Transverse colon (tissue), 3 donors: ENCODE measurements at regions not wholly inside any gene's neighbourhood (a gene's known extent, or its start where the extent isn't known, plus 50 kb on each side); places are given as distances from the start of the nearest gene placed in this dataset.

ENCODE experiments used
- POLR2A ChIP-seq: fragments of 450-650 bp; IDR thresholded peaks from one replicate; pipeline ENCODE4 v1.6.1; 2016; ENCODE audit warnings: antibody characterized with exemption, mild to moderate bottlenecking, moderate library complexity
- TF ChIP-seq, protein P1 (sequence below), 5 experiments: fragments of 200-600 bp in 3 of 5; fragments of 450-650 bp in 2 of 5; sonication (generic) in 3 of 5; IDR thresholded peaks; 1 replicate in 2 of 5; 2 replicates in 3 of 5; pipeline ENCODE4 v1.5.1; 2016 to 2017; ENCODE audit warnings: antibody characterized with exemption in 5 of 5, inconsistent platforms in 3 of 5, mild to moderate bottlenecking in 2 of 5, moderate library complexity in 1 of 5

DNA sequence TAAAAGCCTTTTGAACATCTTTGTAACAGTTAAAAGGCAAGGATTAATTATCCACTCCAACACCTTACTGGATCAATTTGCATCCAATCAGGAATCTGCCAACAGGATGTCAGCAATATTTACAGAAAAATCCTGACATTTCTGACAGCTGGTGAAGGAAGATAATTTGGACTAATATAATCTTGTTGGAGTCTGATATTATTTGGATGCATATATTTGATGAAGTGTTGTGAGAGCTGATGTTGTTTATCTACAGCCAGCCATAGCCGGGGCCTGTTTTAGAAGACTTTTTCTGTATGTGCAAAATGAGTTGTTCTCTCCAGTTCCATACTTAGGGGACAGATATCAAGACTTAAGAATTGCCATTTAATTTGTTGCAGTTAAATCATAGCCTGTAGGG, 91.1 kb downstream of the GPR37 start:
- TF ChIP-seq, protein P1, sequence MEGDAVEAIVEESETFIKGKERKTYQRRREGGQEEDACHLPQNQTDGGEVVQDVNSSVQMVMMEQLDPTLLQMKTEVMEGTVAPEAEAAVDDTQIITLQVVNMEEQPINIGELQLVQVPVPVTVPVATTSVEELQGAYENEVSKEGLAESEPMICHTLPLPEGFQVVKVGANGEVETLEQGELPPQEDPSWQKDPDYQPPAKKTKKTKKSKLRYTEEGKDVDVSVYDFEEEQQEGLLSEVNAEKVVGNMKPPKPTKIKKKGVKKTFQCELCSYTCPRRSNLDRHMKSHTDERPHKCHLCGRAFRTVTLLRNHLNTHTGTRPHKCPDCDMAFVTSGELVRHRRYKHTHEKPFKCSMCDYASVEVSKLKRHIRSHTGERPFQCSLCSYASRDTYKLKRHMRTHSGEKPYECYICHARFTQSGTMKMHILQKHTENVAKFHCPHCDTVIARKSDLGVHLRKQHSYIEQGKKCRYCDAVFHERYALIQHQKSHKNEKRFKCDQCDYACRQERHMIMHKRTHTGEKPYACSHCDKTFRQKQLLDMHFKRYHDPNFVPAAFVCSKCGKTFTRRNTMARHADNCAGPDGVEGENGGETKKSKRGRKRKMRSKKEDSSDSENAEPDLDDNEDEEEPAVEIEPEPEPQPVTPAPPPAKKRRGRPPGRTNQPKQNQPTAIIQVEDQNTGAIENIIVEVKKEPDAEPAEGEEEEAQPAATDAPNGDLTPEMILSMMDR (IDR thresholded peaks at IDR 0.05) = no peak
- no peak for TF ChIP-seq POLR2A
